Activated CD4-positive, alpha-beta T cell treated with anti-CD3 and anti-CD28 coated beads, Interleukin-2, Interleukin-4, amounts not matched to agents 100 ng/mL and 50 ng/mL, durations not matched to agents 16 hours and 8 hours (primary cell): ENCODE measurements at regions not wholly inside any gene's neighbourhood (a gene's known extent, or its start where the extent isn't known, plus 50 kb on each side); places are given as distances from the start of the nearest gene placed in this dataset.

Source experiments
- DNase-seq: peaks from one replicate; pipeline ENCODE4 v3.0.0-alpha.2; 2020; ENCODE audit warnings: low spot score

GRCh38 chr9:113646946-113647914, 183.7 kb downstream of the RGS3 start:
- no peak for DNase-seq

- DNase-seq = no peak
These were observed 184.5 kb downstream of the RGS3 start for GRCh38 chr9:113648048-113648447.

- no peak for DNase-seq
These were observed 185.1 kb downstream of the RGS3 start for GRCh38 chr9:113648586-113648985.

- no peak for DNase-seq
These were observed 185.5 kb downstream of the RGS3 start for GRCh38 chr9:113649054-113649453.

- no peak for DNase-seq
These were observed 186.3 kb downstream of the RGS3 start for GRCh38 chr9:113649855-113650206.

- DNase-seq = no peak
These were observed 186.9 kb downstream of the RGS3 start for GRCh38 chr9:113650207-113651131.

- no peak for DNase-seq
These were observed 188.4 kb downstream of the RGS3 start for GRCh38 chr9:113651896-113652295.

- no peak for DNase-seq
These were observed 189.0 kb downstream of the RGS3 start for GRCh38 chr9:113652355-113653152.

- no peak for DNase-seq
These were observed 190.4 kb downstream of the RGS3 start for GRCh38 chr9:113653746-113654604.

GRCh38 chr9:113654605-113655428, 191.3 kb downstream of the RGS3 start:
- DNase-seq = no peak

- no peak for DNase-seq
These were observed 193.5 kb downstream of the RGS3 start for GRCh38 chr9:113656771-113657670.

GRCh38 chr9:113657765-113658544, 194.4 kb downstream of the RGS3 start:
- peak; percentile 79 for DNase-seq

GRCh38 chr9:113658545-113658895, 195.0 kb downstream of the RGS3 start:
- no peak for DNase-seq

- DNase-seq = no peak
These were observed 195.5 kb downstream of the RGS3 start for GRCh38 chr9:113659039-113659438.

GRCh38 chr9:113659740-113660139, 196.2 kb downstream of the RGS3 start:
- no peak for DNase-seq

- no peak for DNase-seq
These were observed 196.7 kb downstream of the RGS3 start for GRCh38 chr9:113660196-113660595.

GRCh38 chr9:113661074-113661473, 197.5 kb downstream of the RGS3 start:
- no peak for DNase-seq

- DNase-seq = no peak
These were observed 200.8 kb downstream of the RGS3 start for GRCh38 chr9:113664181-113664875.
